ENCODE measurements at regions not wholly inside any gene's neighbourhood (a gene's known extent, or its start where the extent isn't known, plus 50 kb on each side); places are given as distances from the start of the nearest gene placed in this dataset.
A peak's percentile ranks its signal among the peaks of the same experiment; 100 is the strongest.
"Not testable (repeated sequence)": the region's sequence is repeated elsewhere in the genome, so short reads cannot be mapped to it uniquely, and the experiment has no call there.

GRCh38 chr10:70987396-70988130, 99.2 kb upstream of the PCBD1 start:
- H3K4me1 Mint-ChIP-seq: peaks cover 25% of the 10 kb centered on the region
- no peak overlapping the region for H3K4me3 Mint-ChIP-seq
- ATAC-seq (ENCODE audit: low read depth): no peak
- no peaks in the 10 kb centered on the region for H3K9me3 Mint-ChIP-seq
- peaks cover 2% of the 10 kb centered on the region for H3K27me3 Mint-ChIP-seq
- no peak overlapping the region for H3K27ac Mint-ChIP-seq
- POLR2A ChIA-PET: no interaction called here
- no peak for DNase-seq
- H3K36me3 Mint-ChIP-seq: peaks cover 2% of the 10 kb centered on the region

- DNase-seq; H3K36me3 Mint-ChIP-seq; H3K9me3 Mint-ChIP-seq; H3K27me3 Mint-ChIP-seq; H3K27ac Mint-ChIP-seq; POLR2A ChIA-PET; H3K4me3 Mint-ChIP-seq; ATAC-seq (ENCODE audit: low read depth): not testable (repeated sequence)
- H3K4me1 Mint-ChIP-seq: peaks cover 13% of the 10 kb centered on the region
These were observed 101.8 kb upstream of the PCBD1 start for GRCh38 chr10:70990156-70990555.

GRCh38 chr10:70990681-70991080, 102.3 kb upstream of the PCBD1 start:
- H3K9me3 Mint-ChIP-seq: no peaks in the 10 kb centered on the region
- ATAC-seq (ENCODE audit: low read depth): no peak
- DNase-seq: no peak
- H3K36me3 Mint-ChIP-seq: no peaks in the 10 kb centered on the region
- H3K27me3 Mint-ChIP-seq: peaks cover 8% of the 10 kb centered on the region
- POLR2A ChIA-PET: no interaction called here
- H3K4me1 Mint-ChIP-seq: peaks cover 8% of the 10 kb centered on the region
- H3K4me3 Mint-ChIP-seq: no peak overlapping the region
- no peak overlapping the region for H3K27ac Mint-ChIP-seq

DNA sequence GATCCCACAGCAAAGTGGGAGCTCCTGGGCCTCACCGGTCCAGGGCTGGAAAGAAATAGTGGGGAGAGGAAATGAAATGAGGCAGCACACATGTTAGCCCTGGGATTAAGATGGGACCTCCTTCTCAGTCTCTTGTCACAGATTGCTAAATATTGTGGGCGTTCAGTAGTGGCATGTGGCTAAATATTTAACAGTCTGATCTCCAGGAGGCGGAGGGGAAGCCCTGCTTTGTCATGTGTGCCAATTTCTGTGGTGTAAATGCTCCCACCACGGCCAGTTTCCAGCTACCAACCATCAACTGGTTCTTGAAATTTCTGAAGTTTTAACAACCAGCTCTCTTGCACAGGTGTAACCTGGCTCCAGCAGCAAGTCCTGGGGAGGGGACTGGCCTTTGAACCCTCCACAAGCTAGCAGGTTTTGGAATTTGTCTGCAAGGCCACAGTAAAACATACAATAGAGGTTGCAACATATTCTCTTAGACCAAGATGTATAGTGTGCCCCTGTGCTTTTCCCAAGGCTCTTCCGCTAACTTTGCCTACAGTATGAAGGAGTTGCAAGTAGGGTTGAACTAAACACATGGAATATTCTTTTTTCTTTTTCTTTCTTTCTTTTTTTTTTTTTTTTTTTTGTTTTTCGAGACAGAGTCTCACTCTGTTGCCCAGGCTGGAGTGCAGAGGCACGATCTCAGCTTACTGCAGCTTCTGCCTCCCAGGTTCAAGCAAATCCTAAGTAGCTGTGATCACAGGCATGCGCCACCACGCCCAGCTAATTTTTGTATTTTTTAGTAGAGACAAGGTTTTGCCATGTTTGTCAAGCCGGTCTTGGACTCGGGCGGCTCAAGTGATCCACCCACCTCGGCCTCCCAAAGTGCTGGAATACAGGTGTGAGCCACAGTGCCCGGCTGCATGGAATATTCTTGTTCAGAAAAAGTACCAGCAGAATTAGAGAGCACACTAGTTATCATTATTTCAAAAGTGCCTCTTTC, 103.1 kb upstream of the PCBD1 start:
- Mint-ChIP-seq H3K27me3 (peaks cover 13% of the 10 kb centered on the region), H3K36me3 (no peaks in the 10 kb centered on the region), H3K4me3 (no peak overlapping the region), H3K27ac (no peak overlapping the region), H3K4me1 (peaks cover under 1% of the 10 kb centered on the region), H3K9me3 (no peaks in the 10 kb centered on the region)
- DNase-seq: peak; percentile 17
- ATAC-seq (ENCODE audit: low read depth): no peak
- POLR2A ChIA-PET: no interaction called here

- POLR2A ChIA-PET: no interaction called here
- H3K27ac Mint-ChIP-seq: no peak overlapping the region
- no peaks in the 10 kb centered on the region for H3K4me1 Mint-ChIP-seq
- H3K9me3 Mint-ChIP-seq: no peaks in the 10 kb centered on the region
- no peaks in the 10 kb centered on the region for H3K36me3 Mint-ChIP-seq
- ATAC-seq (ENCODE audit: low read depth) (no peak), DNase-seq (peak; percentile 15)
- no peak overlapping the region for H3K4me3 Mint-ChIP-seq
- H3K27me3 Mint-ChIP-seq: peaks cover 13% of the 10 kb centered on the region
These were observed 104.1 kb upstream of the PCBD1 start for GRCh38 chr10:70992436-70992835.

GRCh38 chr10:70993051-70993450, 104.7 kb upstream of the PCBD1 start:
- no peak overlapping the region for H3K27ac Mint-ChIP-seq
- POLR2A ChIA-PET: no interaction called here
- H3K4me3 Mint-ChIP-seq: no peak overlapping the region
- H3K27me3 Mint-ChIP-seq: peaks cover 13% of the 10 kb centered on the region
- no peak for ATAC-seq (ENCODE audit: low read depth)
- no peaks in the 10 kb centered on the region for H3K36me3 Mint-ChIP-seq
- H3K4me1 Mint-ChIP-seq: no peaks in the 10 kb centered on the region
- DNase-seq: no peak
- no peaks in the 10 kb centered on the region for H3K9me3 Mint-ChIP-seq

- Mint-ChIP-seq H3K27me3 (peaks cover 11% of the 10 kb centered on the region), H3K36me3 (no peaks in the 10 kb centered on the region), H3K4me1 (no peaks in the 10 kb centered on the region), H3K9me3 (no peaks in the 10 kb centered on the region), H3K27ac (no peak overlapping the region), H3K4me3 (no peak overlapping the region)
- ATAC-seq (ENCODE audit: low read depth) (no peak), DNase-seq (peak; percentile 10)
- POLR2A ChIA-PET: no interaction called here
These were observed 108.2 kb upstream of the PCBD1 start for GRCh38 chr10:70996549-70996948.

DNA sequence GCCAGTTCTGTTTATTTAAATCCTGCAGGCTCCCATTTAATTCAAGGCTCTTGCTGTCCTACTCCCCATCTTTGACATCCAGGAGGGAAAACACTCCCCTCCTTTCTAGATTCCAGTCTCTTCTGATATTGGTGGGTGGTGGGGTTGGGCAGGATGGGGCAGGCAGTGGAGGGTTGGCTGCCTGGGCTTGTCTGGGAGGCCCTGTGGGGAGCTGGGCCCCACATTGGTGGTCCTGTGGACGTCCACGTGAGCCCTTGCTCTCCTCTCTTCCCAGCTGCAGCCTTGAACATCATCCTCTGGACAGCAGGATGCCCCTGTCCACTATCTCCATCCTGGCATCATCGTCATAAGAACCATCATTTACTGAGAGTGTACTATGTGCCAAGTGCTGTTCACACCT, 108.9 kb upstream of the PCBD1 start:
- POLR2A ChIA-PET: no interaction called here
- DNase-seq (no peak), ATAC-seq (ENCODE audit: low read depth) (no peak)
- Mint-ChIP-seq H3K27me3 (peaks cover 11% of the 10 kb centered on the region), H3K27ac (no peak overlapping the region), H3K4me3 (no peak overlapping the region), H3K9me3 (no peaks in the 10 kb centered on the region), H3K36me3 (no peaks in the 10 kb centered on the region), H3K4me1 (no peaks in the 10 kb centered on the region)

- no peak overlapping the region for H3K27ac Mint-ChIP-seq
- POLR2A ChIA-PET: no interaction called here
- no peaks in the 10 kb centered on the region for H3K36me3 Mint-ChIP-seq
- DNase-seq (no peak), ATAC-seq (ENCODE audit: low read depth) (no peak)
- no peaks in the 10 kb centered on the region for H3K4me1 Mint-ChIP-seq
- no peaks in the 10 kb centered on the region for H3K9me3 Mint-ChIP-seq
- H3K27me3 Mint-ChIP-seq: peaks cover 11% of the 10 kb centered on the region
- no peak overlapping the region for H3K4me3 Mint-ChIP-seq
These were observed 109.7 kb upstream of the PCBD1 start for GRCh38 chr10:70998086-70998485.

GRCh38 chr10:71001470-71001869, 113.1 kb upstream of the PCBD1 start:
- no peaks in the 10 kb centered on the region for H3K27me3 Mint-ChIP-seq
- no peaks in the 10 kb centered on the region for H3K36me3 Mint-ChIP-seq
- no peak for DNase-seq
- H3K4me1 Mint-ChIP-seq: no peaks in the 10 kb centered on the region
- no peak for ATAC-seq (ENCODE audit: low read depth)
- no peak overlapping the region for H3K4me3 Mint-ChIP-seq
- no peak overlapping the region for H3K27ac Mint-ChIP-seq
- POLR2A ChIA-PET: no interaction called here
- H3K9me3 Mint-ChIP-seq: no peaks in the 10 kb centered on the region

DNA sequence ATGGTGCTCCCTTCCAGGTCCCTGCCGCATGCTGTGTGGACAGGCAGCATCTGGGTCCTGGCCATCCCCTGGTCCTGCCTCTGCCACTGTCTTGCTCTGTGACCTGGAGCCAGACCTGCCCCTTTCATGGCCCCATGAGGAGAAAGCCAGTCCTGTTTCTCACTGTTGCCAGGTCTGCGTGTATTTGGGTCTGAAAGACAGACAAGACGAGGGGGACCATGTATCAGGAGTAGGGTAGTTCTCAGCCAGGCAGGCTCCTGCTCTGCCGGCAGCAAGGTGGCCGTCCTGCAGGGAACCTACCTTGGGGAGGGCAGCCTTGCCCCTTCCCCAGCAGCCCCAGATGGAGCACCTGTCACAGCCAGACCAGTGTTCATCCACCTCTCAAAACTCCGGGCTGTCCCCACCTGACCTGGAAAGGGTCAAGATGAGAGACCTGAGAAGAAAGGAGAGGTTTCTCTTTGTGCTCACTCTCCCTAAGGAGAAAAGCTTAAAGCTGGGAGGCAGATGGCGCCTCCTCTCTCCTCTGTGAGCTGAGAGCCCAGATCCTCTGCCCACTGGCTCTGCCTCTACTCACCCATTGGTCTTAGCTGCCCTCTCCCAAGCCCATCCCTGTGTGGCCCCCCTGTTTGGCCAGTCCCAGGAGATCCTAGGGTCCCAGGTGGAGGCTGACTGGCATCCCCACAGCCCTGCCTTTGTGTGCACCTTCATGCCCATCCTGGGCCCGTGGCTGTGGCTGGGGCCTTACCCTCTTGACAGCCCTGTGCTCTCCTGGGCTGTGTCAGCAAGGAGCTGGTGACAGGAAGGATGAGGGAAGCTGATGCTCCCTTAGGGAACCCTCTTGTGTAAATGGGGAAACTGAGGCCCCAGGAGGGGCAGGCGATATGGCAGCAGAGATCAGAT, 116.1 kb upstream of the PCBD1 start:
- DNase-seq: no peak
- Mint-ChIP-seq H3K9me3 (no peaks in the 10 kb centered on the region), H3K27ac (no peak overlapping the region), H3K4me1 (no peaks in the 10 kb centered on the region), H3K27me3 (no peaks in the 10 kb centered on the region), H3K36me3 (no peaks in the 10 kb centered on the region), H3K4me3 (no peak overlapping the region)
- POLR2A ChIA-PET: no interaction called here
- no peak for ATAC-seq (ENCODE audit: low read depth)

DNA sequence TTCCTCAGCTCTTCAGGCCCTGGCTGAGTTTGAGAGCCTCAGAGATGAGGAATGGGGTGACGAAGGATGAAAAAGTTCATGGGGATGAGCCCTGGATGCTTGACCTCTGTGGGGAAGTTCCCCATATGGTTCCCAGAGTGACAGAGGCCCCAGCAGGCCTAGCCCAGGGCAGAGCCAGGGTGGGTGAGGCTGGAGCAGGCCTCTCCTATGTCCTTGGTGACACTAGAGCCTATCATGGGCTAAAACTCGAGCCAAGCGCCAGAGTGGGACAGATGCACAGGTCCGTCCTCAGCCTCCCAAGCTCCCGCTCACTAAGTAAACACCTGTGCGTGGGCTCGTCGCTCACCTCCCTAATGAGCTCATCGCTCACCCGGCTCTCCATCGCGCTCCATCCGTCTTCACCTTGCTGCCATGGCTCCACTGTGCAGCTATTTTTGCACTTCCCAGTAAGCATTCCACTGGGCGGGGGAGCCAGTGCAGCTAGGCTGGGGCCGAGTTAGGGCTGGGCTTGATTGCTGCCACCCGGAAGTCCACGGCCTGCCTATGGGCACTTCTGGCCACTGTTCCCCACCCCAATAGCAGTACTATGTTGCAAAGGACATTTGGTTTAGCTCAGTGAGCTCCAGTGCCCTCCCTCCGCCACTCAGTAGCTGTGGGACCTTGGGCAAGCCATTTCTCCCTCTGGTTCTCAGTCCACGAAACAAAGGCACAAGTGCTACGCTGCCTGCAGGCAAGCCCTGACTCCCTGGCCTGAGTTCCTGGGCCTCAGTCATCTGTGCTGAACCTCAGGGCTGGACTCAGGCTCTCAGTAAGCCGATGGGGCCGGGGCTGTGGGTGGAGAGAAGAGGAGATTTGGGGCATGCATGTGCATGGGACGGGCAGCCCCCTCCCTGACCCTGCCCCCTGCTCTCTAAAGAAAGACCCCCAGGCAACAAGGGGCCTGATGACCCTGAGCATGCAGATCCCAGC, 117.3 kb upstream of the PCBD1 start:
- POLR2A ChIA-PET: no interaction called here
- Mint-ChIP-seq H3K27ac (no peak overlapping the region), H3K27me3 (no peaks in the 10 kb centered on the region), H3K9me3 (no peaks in the 10 kb centered on the region), H3K4me3 (no peak overlapping the region), H3K36me3 (no peaks in the 10 kb centered on the region), H3K4me1 (no peaks in the 10 kb centered on the region)
- ATAC-seq (ENCODE audit: low read depth): no peak
- no peak for DNase-seq

Measured in activated naive CD8-positive, alpha-beta T cell treated with anti-CD3 and anti-CD28 coated beads, Interleukin-2, amount 10 ng/mL, durations not matched to agents 7 days and 5 days (primary cell).